Thyroid gland (tissue), 4 donors: ENCODE measurements at regions not wholly inside any gene's neighbourhood (a gene's known extent, or its start where the extent isn't known, plus 50 kb on each side); places are given as distances from the start of the nearest gene placed in this dataset.

Experiments used
- CTCF ChIP-seq, 6 experiments: fragments of 200-600 bp in 3 of 6; fragments of 450-650 bp in 3 of 6; sonication (generic) in 3 of 6; IDR thresholded peaks; one replicate each; pipeline ENCODE4 v1.5.1; 2016 to 2019; ENCODE audit warnings: antibody characterized with exemption in 6 of 6, mild to moderate bottlenecking in 2 of 6, inconsistent platforms in 1 of 6, moderate library complexity in 1 of 6
- POLR2A ChIP-seq, 2 donors: fragments of 450-650 bp; IDR thresholded peaks; one replicate each; pipeline ENCODE4 v1.6.1; 2017; ENCODE audit warnings: antibody characterized with exemption in 2 of 2, mild to moderate bottlenecking in 2 of 2, moderate library complexity in 1 of 2

GRCh38 chr7:121752706-121753105 lies 120.3 kb upstream of the PTPRZ1 start:
- no peak for TF ChIP-seq CTCF (IDR thresholded peaks at IDR 0.05)
- no peak for TF ChIP-seq POLR2A (IDR thresholded peaks at IDR 0.05)
